ENCODE measurements at regions not wholly inside any gene's neighbourhood (a gene's known extent, or its start where the extent isn't known, plus 50 kb on each side); places are given as distances from the start of the nearest gene placed in this dataset.

GRCh38 chr4:41413670-41414411, 124.1 kb upstream of the LIMCH1 start:
- TF ChIP-seq CTCF (IDR thresholded peaks at IDR 0.05) = no peak
- TF ChIP-seq EP300 (IDR thresholded peaks at IDR 0.05) = no peak
- no peak for TF ChIP-seq POLR2A (IDR thresholded peaks at IDR 0.05; ENCODE audit: low read depth)
- TF ChIP-seq POLR2AphosphoS5 (IDR thresholded peaks at IDR 0.05) = no peak
- no peak overlapping the region for H3K27ac ChIP-seq (replicated peaks in 1 of 4)
- intact Hi-C loops (cut with DNase I) = no loop called here
- no peaks in the 10 kb centered on the region for H3K27me3 ChIP-seq
- H3K36me3 ChIP-seq = no peaks in the 10 kb centered on the region
- H3K9me3 ChIP-seq = no peaks in the 10 kb centered on the region
- no peak for DNase-seq (ENCODE audit: extremely low spot score)
- no peak overlapping the region for H3K4me3 ChIP-seq
- WGBS = 48% methylated on average over 8 of the region's 8 CpGs
- H3K4me1 ChIP-seq = peaks cover 17 to 57% (median 44%) of the 10 kb centered on the region in 4 donors

GRCh38 chr4:41414412-41414779, 123.6 kb upstream of the LIMCH1 start:
- no peaks in the 10 kb centered on the region for H3K36me3 ChIP-seq
- intact Hi-C loops (cut with DNase I) = no loop called here
- no peak overlapping the region for H3K27ac ChIP-seq (replicated peaks in 1 of 4)
- DNase-seq (ENCODE audit: extremely low spot score) = no peak
- WGBS = 68% methylated on average over 7 of the region's 7 CpGs
- TF ChIP-seq POLR2AphosphoS5 (IDR thresholded peaks at IDR 0.05) = no peak
- TF ChIP-seq POLR2A (IDR thresholded peaks at IDR 0.05; ENCODE audit: low read depth) = no peak
- no peak for TF ChIP-seq CTCF (IDR thresholded peaks at IDR 0.05)
- TF ChIP-seq EP300 (IDR thresholded peaks at IDR 0.05) = no peak
- peaks cover 22 to 59% (median 46%) of the 10 kb centered on the region in 4 donors for H3K4me1 ChIP-seq
- H3K4me3 ChIP-seq = no peak overlapping the region
- no peaks in the 10 kb centered on the region for H3K9me3 ChIP-seq
- H3K27me3 ChIP-seq = no peaks in the 10 kb centered on the region

GRCh38 chr4:41418444-41418843, 119.5 kb upstream of the LIMCH1 start:
- peak overlapping the region in 3 of 4 donors; percentile 15 to 27 (median 23) for H3K4me3 ChIP-seq
- 18% methylated on average over 7 of the region's 8 CpGs for WGBS
- no peaks in the 10 kb centered on the region for H3K36me3 ChIP-seq
- H3K27ac ChIP-seq (replicated peaks in 1 of 4) = peak overlapping the region; percentile 70 to 75 (median 74)
- intact Hi-C loops (cut with DNase I) = no loop called here
- H3K4me1 ChIP-seq = peaks cover 16 to 55% (median 45%) of the 10 kb centered on the region in 4 donors
- H3K27me3 ChIP-seq = no peaks in the 10 kb centered on the region
- no peaks in the 10 kb centered on the region for H3K9me3 ChIP-seq
- TF ChIP-seq POLR2AphosphoS5 (IDR thresholded peaks at IDR 0.05) (peak; percentile 67 to 76), EP300 (IDR thresholded peaks at IDR 0.05) (no peak), POLR2A (IDR thresholded peaks at IDR 0.05; ENCODE audit: low read depth) (no peak)
- no peak for DNase-seq (ENCODE audit: extremely low spot score)

- 56% methylated on average over 6 of the region's 6 CpGs for WGBS
- no peaks in the 10 kb centered on the region for H3K36me3 ChIP-seq
- no peak overlapping the region for H3K4me3 ChIP-seq
- TF ChIP-seq CTCF (IDR thresholded peaks at IDR 0.05) (no peak), EP300 (IDR thresholded peaks at IDR 0.05) (no peak), POLR2AphosphoS5 (IDR thresholded peaks at IDR 0.05) (no peak), POLR2A (IDR thresholded peaks at IDR 0.05; ENCODE audit: low read depth) (no peak)
- peaks cover 27 to 68% (median 55%) of the 10 kb centered on the region in 4 donors for H3K4me1 ChIP-seq
- no peaks in the 10 kb centered on the region for H3K9me3 ChIP-seq
- intact Hi-C loops (cut with DNase I) = no loop called here
- peak overlapping the region in 1 of 4 donors; percentile 75 for H3K27ac ChIP-seq (replicated peaks in 1 of 4)
- DNase-seq (ENCODE audit: extremely low spot score) = no peak
- H3K27me3 ChIP-seq = no peaks in the 10 kb centered on the region
Observed at GRCh38 chr4:41420541-41420940, 117.4 kb upstream of the LIMCH1 start.

GRCh38 chr4:41423117-41423516, 114.8 kb upstream of the LIMCH1 start:
- intact Hi-C loops (cut with DNase I) = no loop called here
- 92% methylated on average over 3 of the region's 3 CpGs for WGBS

More at GRCh38 chr4:41423117-41423516, 114.8 kb upstream of the LIMCH1 start:
- Histone ChIP-seq H3K4me3 (no peak overlapping the region), H3K27me3 (no peaks in the 10 kb centered on the region), H3K4me1 (peaks cover 39 to 75% (median 66%) of the 10 kb centered on the region in 4 donors), H3K36me3 (no peaks in the 10 kb centered on the region), H3K27ac (replicated peaks in 1 of 4) (no peak overlapping the region), H3K9me3 (no peaks in the 10 kb centered on the region)
- TF ChIP-seq CTCF (IDR thresholded peaks at IDR 0.05) = no peak
- no peak for TF ChIP-seq EP300 (IDR thresholded peaks at IDR 0.05)
- no peak for TF ChIP-seq POLR2A (IDR thresholded peaks at IDR 0.05; ENCODE audit: low read depth)
- no peak for TF ChIP-seq POLR2AphosphoS5 (IDR thresholded peaks at IDR 0.05)
- DNase-seq (ENCODE audit: extremely low spot score) = no peak

All from esophagus muscularis mucosa (tissue), 4 donors.